ENCODE measurements at regions not wholly inside any gene's neighbourhood (a gene's known extent, or its start where the extent isn't known, plus 50 kb on each side); places are given as distances from the start of the nearest gene placed in this dataset.

- no peak overlapping the region for H3K9ac ChIP-seq (ENCODE audit: control insufficient read depth, extremely low read depth, insufficient read depth, low read length)
- FAIRE-seq (no peak), DNase-seq (ENCODE audit: low read depth, low spot score) (no peak)
- no peaks in the 10 kb centered on the region for H4K20me1 ChIP-seq (ENCODE audit: control insufficient read depth, extremely low read depth, insufficient read depth, low read length)
- H2AFZ ChIP-seq (ENCODE audit: control insufficient read depth, low read length) = no peak overlapping the region
- TF ChIP-seq CTCF (optimal IDR thresholded peaks at IDR 0.05 in 1 of 3, IDR thresholded peaks at IDR 0.05 in 1 of 3, conservative IDR thresholded peaks at IDR 0.05 in 1 of 3; ENCODE audit: extremely low read depth in 1 of 3, insufficient read depth in 2 of 3, low read length in 3 of 3) = no peak
- TF ChIP-seq EZH2 (IDR thresholded peaks at IDR 0.05; ENCODE audit: low read length) = no peak
- H3K4me2 ChIP-seq (ENCODE audit: control insufficient read depth, extremely low read depth, insufficient read depth, low read depth, low read length) = no peak overlapping the region
- H3K79me2 ChIP-seq (ENCODE audit: control insufficient read depth, insufficient read depth, low read length) = no peaks in the 10 kb centered on the region
- dilution Hi-C loops (cut with MboI; ENCODE audit: extremely low pct_ligation_motif_present, low sequenced_read_pairs) = no loop called here
- no peaks in the 10 kb centered on the region for H3K9me1 ChIP-seq (ENCODE audit: control insufficient read depth, extremely low read depth, insufficient read depth, low read length)
- no peaks in the 10 kb centered on the region for H3K36me3 ChIP-seq (ENCODE audit: control insufficient read depth in 2 of 2, extremely low read depth in 1 of 2, insufficient read depth in 2 of 2, low read length in 2 of 2)
- no peaks in the 10 kb centered on the region for H3K4me1 ChIP-seq (ENCODE audit: control insufficient read depth, extremely low read depth, insufficient read depth, low read length)
- H3K4me3 ChIP-seq (ENCODE audit: control insufficient read depth in 2 of 3, extremely low read depth in 1 of 3, insufficient read depth in 2 of 3, low read depth in 1 of 3, low read length in 3 of 3) = no peak overlapping the region
- no peaks in the 10 kb centered on the region for H3K27me3 ChIP-seq (ENCODE audit: control insufficient read depth, extremely low read depth, insufficient read depth, low read length)
- H3K27ac ChIP-seq (ENCODE audit: control insufficient read depth, insufficient read depth, low read length) = no peak overlapping the region
- H3K9me3 ChIP-seq (ENCODE audit: control insufficient read depth, low read depth, low read length) = no peaks in the 10 kb centered on the region
These were observed 483.2 kb downstream of the CDH10 start for GRCh38 chr5:24161559-24161958.

GRCh38 chr5:24162343-24162742 is 482.4 kb downstream of the CDH10 start:
- Histone ChIP-seq H3K4me3 (ENCODE audit: control insufficient read depth in 2 of 3, extremely low read depth in 1 of 3, insufficient read depth in 2 of 3, low read depth in 1 of 3, low read length in 3 of 3) (no peak overlapping the region), H3K27ac (ENCODE audit: control insufficient read depth, insufficient read depth, low read length) (no peak overlapping the region), H3K4me1 (ENCODE audit: control insufficient read depth, extremely low read depth, insufficient read depth, low read length) (no peaks in the 10 kb centered on the region), H3K4me2 (ENCODE audit: control insufficient read depth, extremely low read depth, insufficient read depth, low read depth, low read length) (no peak overlapping the region), H3K9me1 (ENCODE audit: control insufficient read depth, extremely low read depth, insufficient read depth, low read length) (no peaks in the 10 kb centered on the region), H3K36me3 (ENCODE audit: control insufficient read depth in 2 of 2, extremely low read depth in 1 of 2, insufficient read depth in 2 of 2, low read length in 2 of 2) (no peaks in the 10 kb centered on the region), H3K9ac (ENCODE audit: control insufficient read depth, extremely low read depth, insufficient read depth, low read length) (no peak overlapping the region), H3K9me3 (ENCODE audit: control insufficient read depth, low read depth, low read length) (no peaks in the 10 kb centered on the region), H4K20me1 (ENCODE audit: control insufficient read depth, extremely low read depth, insufficient read depth, low read length) (no peaks in the 10 kb centered on the region), H3K79me2 (ENCODE audit: control insufficient read depth, insufficient read depth, low read length) (no peaks in the 10 kb centered on the region), H2AFZ (ENCODE audit: control insufficient read depth, low read length) (no peak overlapping the region), H3K27me3 (ENCODE audit: control insufficient read depth, extremely low read depth, insufficient read depth, low read length) (no peaks in the 10 kb centered on the region)
- FAIRE-seq = no peak
- TF ChIP-seq EZH2 (IDR thresholded peaks at IDR 0.05; ENCODE audit: low read length) = no peak
- dilution Hi-C loops (cut with MboI; ENCODE audit: extremely low pct_ligation_motif_present, low sequenced_read_pairs) = no loop called here
- DNase-seq (ENCODE audit: low read depth, low spot score) = no peak

GRCh38 chr5:24163091-24163490 is 481.7 kb downstream of the CDH10 start:
- Histone ChIP-seq H3K27ac (ENCODE audit: control insufficient read depth, insufficient read depth, low read length) (no peak overlapping the region), H3K4me2 (ENCODE audit: control insufficient read depth, extremely low read depth, insufficient read depth, low read depth, low read length) (no peak overlapping the region), H3K9ac (ENCODE audit: control insufficient read depth, extremely low read depth, insufficient read depth, low read length) (no peak overlapping the region), H3K36me3 (ENCODE audit: control insufficient read depth in 2 of 2, extremely low read depth in 1 of 2, insufficient read depth in 2 of 2, low read length in 2 of 2) (no peaks in the 10 kb centered on the region), H4K20me1 (ENCODE audit: control insufficient read depth, extremely low read depth, insufficient read depth, low read length) (no peaks in the 10 kb centered on the region), H3K9me1 (ENCODE audit: control insufficient read depth, extremely low read depth, insufficient read depth, low read length) (no peaks in the 10 kb centered on the region), H3K27me3 (ENCODE audit: control insufficient read depth, extremely low read depth, insufficient read depth, low read length) (no peaks in the 10 kb centered on the region), H2AFZ (ENCODE audit: control insufficient read depth, low read length) (no peak overlapping the region), H3K4me3 (ENCODE audit: control insufficient read depth in 2 of 3, extremely low read depth in 1 of 3, insufficient read depth in 2 of 3, low read depth in 1 of 3, low read length in 3 of 3) (no peak overlapping the region), H3K9me3 (ENCODE audit: control insufficient read depth, low read depth, low read length) (no peaks in the 10 kb centered on the region), H3K79me2 (ENCODE audit: control insufficient read depth, insufficient read depth, low read length) (no peaks in the 10 kb centered on the region), H3K4me1 (ENCODE audit: control insufficient read depth, extremely low read depth, insufficient read depth, low read length) (no peaks in the 10 kb centered on the region)
- TF ChIP-seq EZH2 (IDR thresholded peaks at IDR 0.05; ENCODE audit: low read length) = no peak
- FAIRE-seq (no peak), DNase-seq (ENCODE audit: low read depth, low spot score) (no peak)
- dilution Hi-C loops (cut with MboI; ENCODE audit: extremely low pct_ligation_motif_present, low sequenced_read_pairs) = no loop called here
